ENCODE measurements at regions not wholly inside any gene's neighbourhood (a gene's known extent, or its start where the extent isn't known, plus 50 kb on each side); places are given as distances from the start of the nearest gene placed in this dataset.

DNA sequence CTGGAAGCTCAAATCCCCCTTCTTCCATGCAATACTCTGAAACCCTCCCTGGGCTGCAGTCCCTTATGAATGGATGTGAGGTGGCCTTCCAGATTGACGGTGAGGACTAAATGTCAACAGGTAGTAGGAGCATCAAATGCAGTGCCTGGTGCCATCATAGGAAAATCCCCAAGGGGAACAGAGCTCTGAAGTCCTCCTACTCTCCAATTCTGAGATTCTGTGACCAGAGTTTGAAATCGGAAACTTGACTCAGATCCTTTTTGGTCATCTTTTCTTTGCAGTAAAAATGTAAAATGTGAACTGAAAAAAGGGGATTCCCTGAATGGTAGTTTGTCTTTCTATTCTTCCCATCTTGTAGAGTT is 68.8 kb upstream of the TJP1 start:
- TF ChIP-seq, protein P1, sequence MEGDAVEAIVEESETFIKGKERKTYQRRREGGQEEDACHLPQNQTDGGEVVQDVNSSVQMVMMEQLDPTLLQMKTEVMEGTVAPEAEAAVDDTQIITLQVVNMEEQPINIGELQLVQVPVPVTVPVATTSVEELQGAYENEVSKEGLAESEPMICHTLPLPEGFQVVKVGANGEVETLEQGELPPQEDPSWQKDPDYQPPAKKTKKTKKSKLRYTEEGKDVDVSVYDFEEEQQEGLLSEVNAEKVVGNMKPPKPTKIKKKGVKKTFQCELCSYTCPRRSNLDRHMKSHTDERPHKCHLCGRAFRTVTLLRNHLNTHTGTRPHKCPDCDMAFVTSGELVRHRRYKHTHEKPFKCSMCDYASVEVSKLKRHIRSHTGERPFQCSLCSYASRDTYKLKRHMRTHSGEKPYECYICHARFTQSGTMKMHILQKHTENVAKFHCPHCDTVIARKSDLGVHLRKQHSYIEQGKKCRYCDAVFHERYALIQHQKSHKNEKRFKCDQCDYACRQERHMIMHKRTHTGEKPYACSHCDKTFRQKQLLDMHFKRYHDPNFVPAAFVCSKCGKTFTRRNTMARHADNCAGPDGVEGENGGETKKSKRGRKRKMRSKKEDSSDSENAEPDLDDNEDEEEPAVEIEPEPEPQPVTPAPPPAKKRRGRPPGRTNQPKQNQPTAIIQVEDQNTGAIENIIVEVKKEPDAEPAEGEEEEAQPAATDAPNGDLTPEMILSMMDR (IDR thresholded peaks at IDR 0.05), result no peak
- no peak for TF ChIP-seq POLR2A (IDR thresholded peaks at IDR 0.05)
